Skin epidermis (tissue), 12 donors: ENCODE measurements at regions not wholly inside any gene's neighbourhood (a gene's known extent, or its start where the extent isn't known, plus 50 kb on each side); places are given as distances from the start of the nearest gene placed in this dataset.
A peak's percentile ranks its signal among the peaks of the same experiment; 100 is the strongest.

ENCODE experiments used
- H3K27ac ChIP-seq, 21 experiments: fragments of 200-600 bp; sonication (generic) in 11 of 21; one replicate each; pipeline ENCODE4 v1.5.0; 2020; ENCODE audit warnings: mild to moderate bottlenecking in 3 of 21, inconsistent platforms in 2 of 21, moderate library complexity in 2 of 21
- H3K4me3 ChIP-seq, 7 experiments: fragments of 200-600 bp; sonication (generic) in 2 of 7; one replicate each; pipeline ENCODE4 v1.5.0; 2020; ENCODE audit warnings: inconsistent platforms in 2 of 7, mild to moderate bottlenecking in 2 of 7, moderate library complexity in 1 of 7

- Histone ChIP-seq H3K27ac (no peak overlapping the region), H3K4me3 (no peak overlapping the region)
Observed at GRCh38 chr1:30405081-30405480, 318.3 kb downstream of the MATN1 start.

DNA sequence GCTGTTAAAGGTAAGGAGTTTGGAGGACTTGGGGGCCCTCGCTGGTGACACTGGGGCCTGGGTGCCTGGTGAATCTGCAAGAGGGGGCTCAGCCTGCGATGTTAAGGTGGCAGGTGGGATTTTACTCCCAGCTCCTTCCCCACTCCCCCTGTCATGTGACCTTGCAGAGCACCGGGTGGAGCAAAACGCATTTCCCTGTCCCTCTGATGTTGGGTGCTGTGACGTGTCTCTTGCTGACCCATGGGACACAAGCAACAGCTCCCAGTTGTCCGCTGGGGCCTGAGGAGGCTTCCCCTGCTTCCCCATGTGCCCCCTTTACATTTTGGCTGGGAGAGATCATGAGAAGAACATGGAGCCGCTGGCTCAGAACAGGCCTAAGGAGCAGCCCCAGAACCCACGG lies 319.0 kb downstream of the MATN1 start:
- Histone ChIP-seq H3K4me3 (no peak overlapping the region), H3K27ac (no peak overlapping the region)

- H3K4me3 ChIP-seq: no peak overlapping the region
Observed at GRCh38 chr1:30403726-30404125, 319.7 kb downstream of the MATN1 start.

DNA sequence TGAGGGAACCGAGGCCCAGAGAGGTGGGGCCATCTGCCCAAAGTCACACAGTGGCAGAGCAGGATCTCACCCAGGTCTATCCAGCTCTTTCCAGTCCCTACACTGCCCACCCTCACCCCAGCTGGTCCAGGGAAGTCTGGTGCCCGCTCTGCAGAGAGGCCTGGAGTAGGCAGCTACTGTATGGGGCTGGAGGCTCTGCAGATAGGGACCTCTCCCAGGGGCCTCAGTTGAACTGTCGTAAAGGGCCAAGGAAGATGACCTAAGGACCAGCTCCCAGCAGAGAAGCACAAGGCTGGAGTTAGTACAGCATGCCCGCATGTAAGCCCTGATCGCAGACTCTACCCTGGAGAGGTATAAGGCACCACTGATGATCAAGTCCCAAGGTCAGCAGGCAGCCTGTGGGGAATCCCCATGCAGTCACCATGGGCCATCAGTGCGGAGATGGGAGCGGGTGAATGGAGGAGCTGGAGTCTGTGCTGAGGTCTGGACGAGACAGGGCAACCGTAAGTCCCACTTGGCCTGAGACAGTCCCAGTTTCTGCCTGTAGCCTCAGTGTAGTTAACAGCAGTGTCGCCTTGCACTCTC lies 320.2 kb downstream of the MATN1 start:
- no peak overlapping the region for H3K4me3 ChIP-seq
- no peak overlapping the region for H3K27ac ChIP-seq

More at GRCh38 chr1:30403726-30404125, 319.7 kb downstream of the MATN1 start:
- H3K27ac ChIP-seq: no peak overlapping the region

- H3K27ac ChIP-seq: no peak overlapping the region
- H3K4me3 ChIP-seq: no peak overlapping the region
Observed at GRCh38 chr1:30402031-30402430, 321.4 kb downstream of the MATN1 start.

DNA sequence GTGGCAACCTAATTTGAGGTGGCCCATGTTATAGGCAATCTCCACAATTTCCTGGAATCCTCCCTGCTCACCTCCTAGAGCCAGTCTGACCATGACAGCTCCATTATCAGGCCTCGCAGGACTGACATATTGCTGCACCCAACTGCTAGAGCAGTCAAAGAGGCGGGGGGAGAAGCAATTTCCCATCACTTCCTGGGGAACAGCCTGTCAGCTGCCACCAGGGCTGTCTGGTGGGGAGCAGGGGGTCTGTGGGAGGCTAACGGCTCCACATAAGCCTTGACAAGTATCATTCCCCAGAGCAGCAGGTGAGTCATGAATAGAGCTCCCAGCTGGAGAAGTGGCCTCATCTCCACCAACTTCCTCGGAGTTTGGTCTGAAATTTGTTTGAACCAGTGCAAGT lies 322.9 kb downstream of the MATN1 start:
- Histone ChIP-seq H3K4me3 (no peak overlapping the region), H3K27ac (no peak overlapping the region)

DNA sequence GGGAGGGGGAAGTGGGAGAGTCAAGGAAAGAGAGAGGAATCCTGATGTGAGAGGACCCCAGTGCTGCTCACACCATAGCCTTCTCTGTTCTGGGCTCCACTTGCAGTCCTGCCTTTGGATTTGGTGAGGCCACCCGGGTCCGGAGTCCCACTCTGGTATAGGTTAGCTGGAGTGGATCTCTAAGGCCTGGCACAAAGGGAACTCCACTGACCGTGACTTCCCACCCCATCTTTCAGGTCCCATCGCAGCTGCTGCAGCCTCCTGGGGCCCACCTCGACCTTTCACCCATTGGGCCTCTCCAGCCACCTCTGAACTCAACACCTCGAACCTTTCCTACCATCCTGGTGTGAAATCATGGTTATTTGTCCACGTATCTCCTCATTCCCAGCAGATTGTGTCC lies 324.4 kb downstream of the MATN1 start:
- H3K27ac ChIP-seq: no peak overlapping the region
- H3K4me3 ChIP-seq: no peak overlapping the region

DNA sequence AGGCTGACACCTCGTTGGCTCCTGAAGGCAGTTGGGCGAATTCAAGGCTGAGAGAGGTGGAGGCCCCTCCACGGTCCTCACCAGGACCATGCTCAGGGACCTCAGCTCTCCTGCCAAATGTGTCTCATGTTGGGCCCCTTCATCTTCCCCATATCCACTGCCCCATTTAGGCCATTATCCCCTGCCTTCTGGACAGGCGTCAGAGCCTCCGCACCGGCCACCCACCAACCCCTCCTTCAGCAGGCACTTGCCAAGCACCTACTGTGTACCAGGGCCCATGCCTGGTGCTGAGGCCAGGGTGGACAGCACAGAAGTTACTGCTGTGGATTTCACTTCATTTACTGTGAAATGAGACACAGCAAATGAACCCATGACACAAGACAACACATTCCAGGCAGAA lies 325.8 kb downstream of the MATN1 start:
- Histone ChIP-seq H3K27ac (no peak overlapping the region), H3K4me3 (no peak overlapping the region)

DNA sequence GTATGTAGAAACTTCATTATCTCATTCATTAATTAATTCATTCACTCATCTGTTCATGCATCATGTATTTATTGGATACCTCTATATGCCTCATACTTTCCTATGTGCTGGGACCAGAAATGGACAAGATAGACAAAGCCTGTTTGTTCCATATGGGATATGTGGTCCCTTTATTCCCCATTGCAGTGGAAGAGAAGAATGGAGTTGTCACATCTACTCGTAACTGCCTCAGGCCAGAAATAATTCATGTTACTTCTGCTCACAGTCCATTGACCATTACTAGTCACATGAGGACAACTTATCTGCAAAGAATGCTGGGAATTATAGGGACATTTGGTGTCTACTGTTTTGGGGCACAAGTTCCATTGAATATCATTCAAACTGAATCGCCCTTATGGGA lies 327.8 kb downstream of the MATN1 start:
- Histone ChIP-seq H3K27ac (no peak overlapping the region), H3K4me3 (no peak overlapping the region)

DNA sequence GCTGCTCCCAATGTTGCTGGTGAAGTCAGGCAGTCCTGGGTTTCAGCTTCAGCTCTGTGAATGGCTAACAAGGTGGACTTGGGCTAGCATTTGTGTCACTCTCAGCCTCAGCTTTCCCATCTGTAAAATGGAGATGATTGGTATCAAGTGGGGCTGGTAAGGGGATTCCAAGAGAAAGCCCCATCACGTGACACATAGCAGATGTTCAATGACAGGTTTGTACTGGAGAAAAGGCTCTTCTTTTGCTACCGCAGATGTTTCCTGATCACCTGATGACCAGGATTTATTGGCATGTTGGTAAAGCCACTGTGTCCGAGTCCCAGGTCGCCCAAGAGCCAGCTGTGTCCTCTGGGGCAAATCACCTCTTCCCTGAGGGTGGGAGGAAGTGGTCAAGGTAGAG lies 335.0 kb downstream of the MATN1 start:
- no peak overlapping the region for H3K27ac ChIP-seq
- H3K4me3 ChIP-seq: no peak overlapping the region

GRCh38 chr1:30386156-30386926 lies 337.0 kb downstream of the MATN1 start:
- H3K4me3 ChIP-seq: no peak overlapping the region
- H3K27ac ChIP-seq: no peak overlapping the region

- H3K4me3 ChIP-seq: no peak overlapping the region
- H3K27ac ChIP-seq: peak overlapping the region in 1 of 21 experiments; percentile 50
Observed at GRCh38 chr1:30385246-30385995, 338.0 kb downstream of the MATN1 start.

DNA sequence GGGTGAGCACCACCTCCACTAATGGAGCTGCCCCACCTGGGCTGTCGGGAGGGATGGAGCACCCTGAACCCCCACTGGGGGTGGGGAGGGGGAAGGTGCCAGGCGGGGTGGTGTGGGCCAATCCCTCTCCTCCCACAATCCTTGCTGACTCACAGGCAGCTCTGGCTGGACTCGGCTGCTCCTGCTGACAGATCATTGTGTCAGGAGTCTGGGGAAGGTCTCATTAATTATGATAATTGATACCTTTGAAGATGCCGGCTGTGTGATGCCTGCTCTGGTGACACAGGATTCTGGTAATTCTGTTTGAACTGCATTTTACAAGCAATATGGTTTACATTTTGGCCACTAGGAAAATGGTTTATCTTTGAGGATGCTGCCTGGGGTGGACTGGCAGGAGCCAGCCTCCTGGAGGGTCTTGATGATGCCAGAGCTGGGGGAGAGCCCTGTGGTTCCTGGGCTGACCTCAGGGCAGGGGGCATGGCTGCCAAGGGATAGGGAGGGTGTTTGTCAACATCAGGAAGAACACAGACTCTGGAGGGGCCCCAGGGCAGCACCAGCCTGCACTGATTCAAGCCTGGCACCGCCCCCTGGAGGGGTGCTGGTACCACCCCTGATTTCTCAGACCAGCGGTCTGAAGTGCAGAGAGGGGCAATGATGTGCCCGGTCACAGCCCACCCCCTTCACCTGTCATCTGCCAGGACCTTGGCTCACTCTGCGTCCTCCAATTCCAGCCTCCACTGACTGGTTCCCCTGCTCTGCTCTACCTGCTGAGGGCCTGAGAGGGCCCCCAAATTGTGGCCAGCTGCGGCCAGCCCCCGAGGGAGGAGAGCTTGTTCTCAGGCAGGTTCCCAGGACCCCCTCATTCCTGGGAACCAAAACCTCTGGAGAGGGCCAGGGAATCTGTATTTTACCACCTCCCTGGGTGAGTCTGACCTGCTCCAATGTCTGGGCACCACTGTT lies 338.8 kb downstream of the MATN1 start:
- Histone ChIP-seq H3K4me3 (no peak overlapping the region), H3K27ac (peak overlapping the region in 1 of 21 experiments; percentile 50)

- H3K4me3 ChIP-seq: no peak overlapping the region
- peak overlapping the region in 4 of 21 experiments; percentile 23 to 63 (median 59) for H3K27ac ChIP-seq
Observed at GRCh38 chr1:30383221-30383711, 340.1 kb downstream of the MATN1 start.

DNA sequence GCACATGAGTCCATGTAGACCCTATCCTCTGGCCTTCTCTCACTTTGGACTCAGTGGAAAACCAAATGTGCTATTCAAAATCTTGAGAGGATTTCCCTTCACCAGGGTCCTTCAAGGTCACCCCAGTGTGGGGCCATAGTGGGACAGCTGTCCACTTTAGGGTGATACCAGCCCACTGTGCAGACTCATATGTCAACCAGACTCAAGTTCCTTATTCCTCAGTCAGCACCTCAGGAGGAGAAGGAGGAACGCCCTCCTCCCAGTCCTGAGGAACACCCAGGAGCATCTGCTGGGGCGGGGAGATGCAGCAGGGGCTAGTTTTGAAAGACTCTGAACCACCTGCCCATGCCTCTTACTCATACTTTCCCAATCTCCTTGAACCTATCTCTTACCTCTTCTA lies 340.9 kb downstream of the MATN1 start:
- Histone ChIP-seq H3K4me3 (no peak overlapping the region), H3K27ac (peak overlapping the region in 2 of 21 experiments; percentile 58 to 63)

GRCh38 chr1:30381671-30382365 lies 341.6 kb downstream of the MATN1 start:
- Histone ChIP-seq H3K27ac (peak overlapping the region in 2 of 21 experiments; percentile 41 to 63), H3K4me3 (no peak overlapping the region)

DNA sequence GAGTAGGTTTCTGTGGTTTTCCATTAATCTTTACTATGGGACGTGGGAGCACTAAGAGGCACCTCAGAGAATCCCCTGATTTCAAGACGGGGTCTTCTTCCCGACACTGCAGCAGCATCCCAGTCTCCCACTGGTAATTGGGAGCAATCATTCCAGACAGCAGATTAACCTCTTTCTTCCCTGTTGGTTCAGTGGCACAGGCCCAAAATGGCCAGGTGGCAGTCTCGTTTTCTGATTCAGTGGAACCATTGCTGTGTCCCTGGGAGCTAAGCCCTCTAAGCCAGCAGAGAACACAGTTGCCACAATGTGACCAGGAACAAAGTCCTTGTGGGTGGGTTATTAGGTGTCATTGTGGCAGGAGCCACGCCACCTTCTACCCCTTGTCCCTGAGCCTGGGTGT lies 342.1 kb downstream of the MATN1 start:
- Histone ChIP-seq H3K4me3 (no peak overlapping the region), H3K27ac (no peak overlapping the region)

- Histone ChIP-seq H3K4me3 (no peak overlapping the region), H3K27ac (peak overlapping the region in 1 of 21 experiments; percentile 73)
Observed at GRCh38 chr1:30380625-30380984, 342.8 kb downstream of the MATN1 start.
